BLaER1 (cell line): ENCODE measurements at regions not wholly inside any gene's neighbourhood (a gene's known extent, or its start where the extent isn't known, plus 50 kb on each side); places are given as distances from the start of the nearest gene placed in this dataset.

Experiments
- H3K27ac ChIP-seq: shearing (Covaris generic); formaldehyde crosslinking; 2 replicates; pipeline ENCODE4 v1.8.1; 2022
- H3K27me3 ChIP-seq: shearing (Covaris generic); formaldehyde crosslinking; 2 replicates; pipeline ENCODE4 v1.8.1; 2022
- H3K36me3 ChIP-seq: shearing (Covaris generic); formaldehyde crosslinking; 2 replicates; pipeline ENCODE4 v1.8.1; 2022
- H3K4me1 ChIP-seq: shearing (Covaris generic); formaldehyde crosslinking; 2 replicates; pipeline ENCODE4 v1.8.1; 2022
- H3K4me2 ChIP-seq: shearing (Covaris generic); formaldehyde crosslinking; 2 replicates; pipeline ENCODE4 v1.8.1; 2022
- H3K4me3 ChIP-seq: shearing (Covaris generic); formaldehyde crosslinking; 2 replicates; pipeline ENCODE4 v1.8.1; 2022
- H3K9ac ChIP-seq: shearing (Covaris generic); formaldehyde crosslinking; 2 replicates; pipeline ENCODE4 v1.8.1; 2022
- H3K9me3 ChIP-seq: shearing (Covaris generic); formaldehyde crosslinking; 2 replicates; pipeline ENCODE4 v1.8.1; 2022
- H4K20me1 ChIP-seq: shearing (Covaris generic); formaldehyde crosslinking; 2 replicates; pipeline ENCODE4 v1.8.1; 2022
- Cebpa-rat ChIP-seq: shearing (Covaris generic); IDR thresholded peaks from 2 replicates; pipeline ENCODE4 v1.8.1; 2022

DNA sequence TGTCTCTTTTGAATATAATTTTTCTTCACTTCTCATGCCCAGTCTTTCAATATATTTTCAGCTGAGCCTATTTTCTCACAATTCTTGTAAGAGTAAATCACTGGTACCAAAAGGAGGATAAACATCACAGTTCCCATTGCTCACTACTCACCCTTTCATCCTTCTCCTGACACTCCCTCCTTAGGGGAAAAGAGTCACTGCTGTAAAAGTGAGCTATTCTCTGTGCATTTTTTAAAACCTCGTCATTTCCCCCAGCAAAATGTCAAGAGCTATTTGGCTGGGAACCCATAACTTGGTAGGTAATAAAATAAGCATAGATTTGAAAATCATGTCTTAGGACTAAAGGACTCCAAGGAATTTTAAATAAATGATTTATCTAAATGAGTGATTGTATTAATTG, 340.1 kb upstream of the GYPC start:
- no peaks in the 10 kb centered on the region for H3K36me3 ChIP-seq
- no peak for TF ChIP-seq Cebpa-rat

GRCh38 chr2:126317790-126318431, 338.0 kb upstream of the GYPC start:
- H3K27me3 ChIP-seq, result no peaks in the 10 kb centered on the region
- no peak overlapping the region for H3K4me2 ChIP-seq
- no peak for TF ChIP-seq Cebpa-rat
- no peaks in the 10 kb centered on the region for H4K20me1 ChIP-seq
- H3K9me3 ChIP-seq, result no peaks in the 10 kb centered on the region
- no peak overlapping the region for H3K27ac ChIP-seq
- no peak overlapping the region for H3K9ac ChIP-seq
- no peak overlapping the region for H3K4me3 ChIP-seq
- no peaks in the 10 kb centered on the region for H3K4me1 ChIP-seq
- no peaks in the 10 kb centered on the region for H3K36me3 ChIP-seq

More for the DNA sequence above, 340.1 kb upstream of the GYPC start:
- Histone ChIP-seq H3K27me3 (no peaks in the 10 kb centered on the region), H3K27ac (no peak overlapping the region), H3K4me3 (no peak overlapping the region), H3K4me1 (no peaks in the 10 kb centered on the region), H3K9me3 (no peaks in the 10 kb centered on the region), H4K20me1 (no peaks in the 10 kb centered on the region), H3K4me2 (no peak overlapping the region), H3K9ac (no peak overlapping the region)

- Histone ChIP-seq H3K4me1 (no peaks in the 10 kb centered on the region), H3K4me2 (no peak overlapping the region), H3K27me3 (no peaks in the 10 kb centered on the region), H3K27ac (no peak overlapping the region), H3K4me3 (no peak overlapping the region), H3K9me3 (no peaks in the 10 kb centered on the region), H4K20me1 (no peaks in the 10 kb centered on the region), H3K9ac (no peak overlapping the region), H3K36me3 (no peaks in the 10 kb centered on the region)
- TF ChIP-seq Cebpa-rat, result no peak
These were observed 333.6 kb upstream of the GYPC start for GRCh38 chr2:126322342-126322741.

- no peaks in the 10 kb centered on the region for H3K4me1 ChIP-seq
- no peak overlapping the region for H3K27ac ChIP-seq
- H3K9ac ChIP-seq, result no peak overlapping the region
- 0 out of 2 replicates have a peak, but pooled peaks cover 3% of the 10 kb centered on the region for H3K9me3 ChIP-seq
- H3K27me3 ChIP-seq, result no peaks in the 10 kb centered on the region
- H4K20me1 ChIP-seq, result no peaks in the 10 kb centered on the region
- H3K4me2 ChIP-seq, result no peak overlapping the region
- H3K36me3 ChIP-seq, result no peaks in the 10 kb centered on the region
- H3K4me3 ChIP-seq, result no peak overlapping the region
- no peak for TF ChIP-seq Cebpa-rat
These were observed 330.8 kb upstream of the GYPC start for GRCh38 chr2:126325202-126325601.

GRCh38 chr2:126329173-126329572, 326.8 kb upstream of the GYPC start:
- H4K20me1 ChIP-seq, result no peaks in the 10 kb centered on the region

DNA sequence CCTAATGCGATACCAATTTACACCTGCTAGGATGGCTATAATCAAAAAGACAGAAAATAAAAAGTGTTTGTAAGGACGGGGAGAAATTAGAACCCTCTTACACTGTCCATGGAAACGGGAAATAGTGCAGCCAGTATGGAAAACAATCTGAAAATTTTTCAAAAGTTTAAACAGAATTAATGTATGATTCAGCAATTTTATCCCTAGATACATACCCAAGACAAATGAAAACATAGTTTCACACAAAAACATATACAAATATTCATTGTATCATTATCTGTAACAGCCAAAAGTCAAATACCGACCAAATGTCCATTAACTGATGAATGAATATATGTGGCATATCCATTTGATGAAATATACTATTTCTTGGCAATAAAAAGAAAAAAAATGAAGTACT, 313.5 kb upstream of the GYPC start:
- H3K4me1 ChIP-seq, result no peaks in the 10 kb centered on the region
- no peaks in the 10 kb centered on the region for H3K36me3 ChIP-seq
- H3K4me2 ChIP-seq, result no peak overlapping the region
- no peaks in the 10 kb centered on the region for H3K27me3 ChIP-seq
- no peak overlapping the region for H3K9ac ChIP-seq
- H4K20me1 ChIP-seq, result no peaks in the 10 kb centered on the region
- TF ChIP-seq Cebpa-rat, result no peak
- no peaks in the 10 kb centered on the region for H3K9me3 ChIP-seq
- no peak overlapping the region for H3K27ac ChIP-seq
- H3K4me3 ChIP-seq, result no peak overlapping the region

More at GRCh38 chr2:126329173-126329572, 326.8 kb upstream of the GYPC start:
- Histone ChIP-seq H3K4me2 (no peak overlapping the region), H3K4me3 (no peak overlapping the region), H3K4me1 (no peaks in the 10 kb centered on the region), H3K36me3 (no peaks in the 10 kb centered on the region), H3K27me3 (no peaks in the 10 kb centered on the region), H3K9me3 (peaks cover 14% of the 10 kb centered on the region), H3K9ac (no peak overlapping the region), H3K27ac (no peak overlapping the region)
- TF ChIP-seq Cebpa-rat, result no peak

DNA sequence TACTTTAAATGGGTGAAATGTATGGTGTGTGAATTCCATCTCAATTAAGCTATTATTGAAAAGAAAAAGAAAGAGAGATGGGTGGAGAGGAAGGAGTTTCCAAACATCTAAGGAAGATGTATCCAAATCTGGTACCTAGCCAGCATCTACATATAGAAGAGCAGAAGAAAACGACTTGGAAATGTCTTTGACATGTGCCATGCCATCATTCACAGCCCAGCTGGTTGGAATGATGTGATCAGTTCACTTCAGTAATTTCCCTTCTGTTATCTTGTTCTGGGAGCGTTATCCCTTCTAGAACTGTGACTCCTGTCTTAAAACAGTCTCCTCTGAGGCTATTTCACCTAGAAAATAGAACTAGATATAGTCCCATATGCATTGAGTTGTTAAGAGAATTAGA, 312.8 kb upstream of the GYPC start:
- Histone ChIP-seq H3K27me3 (no peaks in the 10 kb centered on the region), H3K9ac (no peak overlapping the region), H3K36me3 (no peaks in the 10 kb centered on the region), H3K4me3 (no peak overlapping the region), H3K4me2 (no peak overlapping the region), H4K20me1 (no peaks in the 10 kb centered on the region), H3K27ac (no peak overlapping the region), H3K9me3 (no peaks in the 10 kb centered on the region), H3K4me1 (no peaks in the 10 kb centered on the region)
- no peak for TF ChIP-seq Cebpa-rat

DNA sequence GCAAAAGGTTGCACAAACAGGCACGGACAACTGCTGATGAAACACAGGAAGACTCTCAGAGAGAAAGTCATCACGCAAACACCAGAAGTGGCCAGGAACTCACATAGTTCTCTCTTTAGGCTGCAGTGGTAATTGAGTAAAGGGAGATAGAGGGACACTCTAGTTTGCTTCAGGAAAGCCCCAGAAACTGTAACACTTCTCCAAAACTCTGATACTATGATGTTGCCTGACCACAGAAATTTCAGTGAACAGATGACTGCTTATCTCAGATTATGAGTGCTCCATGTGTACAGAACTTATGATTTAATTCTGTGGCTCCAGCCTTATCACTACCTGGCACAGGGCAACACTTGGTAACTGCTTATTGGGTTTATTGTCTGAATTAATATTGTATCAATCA, 311.5 kb upstream of the GYPC start:
- Histone ChIP-seq H3K9ac (no peak overlapping the region), H3K4me2 (no peak overlapping the region), H4K20me1 (no peaks in the 10 kb centered on the region), H3K4me3 (no peak overlapping the region), H3K4me1 (no peaks in the 10 kb centered on the region), H3K36me3 (no peaks in the 10 kb centered on the region), H3K27me3 (no peaks in the 10 kb centered on the region), H3K9me3 (no peaks in the 10 kb centered on the region), H3K27ac (no peak overlapping the region)
- no peak for TF ChIP-seq Cebpa-rat

- no peaks in the 10 kb centered on the region for H3K4me1 ChIP-seq
- H3K27me3 ChIP-seq, result no peaks in the 10 kb centered on the region
- H3K9ac ChIP-seq, result no peak overlapping the region
- H3K27ac ChIP-seq, result no peak overlapping the region
- no peaks in the 10 kb centered on the region for H3K9me3 ChIP-seq
- no peak overlapping the region for H3K4me3 ChIP-seq
- no peaks in the 10 kb centered on the region for H4K20me1 ChIP-seq
- no peak for TF ChIP-seq Cebpa-rat
- H3K36me3 ChIP-seq, result no peaks in the 10 kb centered on the region
- no peak overlapping the region for H3K4me2 ChIP-seq
These were observed 310.3 kb upstream of the GYPC start for GRCh38 chr2:126345691-126346090.

DNA sequence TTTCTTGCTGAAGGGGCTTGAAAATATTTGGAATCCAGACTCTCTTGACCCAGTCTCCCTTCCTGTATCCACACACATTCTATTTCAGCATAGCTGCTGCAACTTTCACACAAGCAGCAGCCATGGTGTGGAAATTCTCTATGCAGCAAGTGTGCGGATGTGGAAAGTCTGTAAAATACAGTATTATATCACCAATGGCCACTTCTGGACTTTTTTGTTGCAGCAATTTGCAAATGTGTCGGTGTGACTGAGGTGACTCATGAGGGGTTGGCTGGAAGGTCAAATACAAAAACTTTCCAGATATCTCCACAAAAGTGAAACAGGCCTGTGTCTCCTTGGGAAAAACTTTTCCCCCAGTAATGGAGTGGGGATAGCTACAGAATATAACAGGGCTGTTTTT, 299.3 kb upstream of the GYPC start:
- Histone ChIP-seq H3K27me3 (no peaks in the 10 kb centered on the region), H3K27ac (no peak overlapping the region), H4K20me1 (no peaks in the 10 kb centered on the region), H3K36me3 (no peaks in the 10 kb centered on the region), H3K9me3 (no peaks in the 10 kb centered on the region), H3K9ac (no peak overlapping the region), H3K4me2 (no peak overlapping the region), H3K4me3 (no peak overlapping the region), H3K4me1 (no peaks in the 10 kb centered on the region)
- TF ChIP-seq Cebpa-rat, result no peak

DNA sequence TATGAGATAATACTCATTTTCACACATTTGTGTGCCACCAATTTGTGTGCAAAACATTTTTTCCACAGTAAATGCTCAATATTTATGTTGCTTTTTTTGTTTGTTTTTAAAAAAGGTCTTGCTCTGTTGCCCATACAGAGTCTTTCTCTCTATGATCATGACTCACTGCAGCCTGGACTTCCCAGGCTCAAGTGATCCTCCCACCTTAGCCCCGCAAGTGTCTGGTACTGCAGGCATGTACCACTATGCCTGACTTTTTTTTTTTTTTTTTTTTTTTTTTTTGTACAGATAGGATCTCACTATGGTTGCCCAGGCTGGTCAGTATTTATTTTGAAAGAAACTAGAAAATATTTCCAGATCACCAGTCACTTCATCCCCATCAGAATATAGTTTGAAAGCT, 297.8 kb upstream of the GYPC start:
- H3K9ac ChIP-seq, result no peak overlapping the region
- H3K27me3 ChIP-seq, result no peaks in the 10 kb centered on the region
- no peak overlapping the region for H3K27ac ChIP-seq
- no peaks in the 10 kb centered on the region for H4K20me1 ChIP-seq
- no peaks in the 10 kb centered on the region for H3K4me1 ChIP-seq
- H3K9me3 ChIP-seq, result no peaks in the 10 kb centered on the region
- H3K36me3 ChIP-seq, result no peaks in the 10 kb centered on the region
- H3K4me3 ChIP-seq, result no peak overlapping the region
- no peak for TF ChIP-seq Cebpa-rat
- no peak overlapping the region for H3K4me2 ChIP-seq
